ENCODE measurements at regions not wholly inside any gene's neighbourhood (a gene's known extent, or its start where the extent isn't known, plus 50 kb on each side); places are given as distances from the start of the nearest gene placed in this dataset.

DNA sequence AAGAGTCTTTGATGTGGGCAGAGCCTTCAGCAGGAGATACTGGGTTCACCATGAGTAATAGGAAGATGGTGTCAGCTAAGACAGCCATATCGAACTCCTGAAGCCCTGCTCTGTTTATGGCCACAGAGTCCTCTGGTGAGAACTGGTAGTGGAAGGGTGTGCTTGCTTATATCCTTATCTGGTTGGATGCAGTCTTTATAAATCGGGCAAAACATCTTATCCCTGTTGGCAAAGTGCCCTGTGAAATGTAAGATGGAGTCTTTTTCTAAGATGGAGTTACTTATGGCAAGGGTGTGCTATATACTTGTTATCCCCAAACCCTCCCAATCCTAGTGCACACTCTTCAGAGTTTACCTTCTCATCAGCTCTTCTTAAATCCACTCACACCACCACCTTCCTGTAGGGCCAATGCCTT, 190.8 kb upstream of the PARD3B start:
- H2AK5ac ChIP-seq (ENCODE audit: insufficient read length, low read length), result no peak overlapping the region
- no peak for DNase-seq
- H3K36me3 Mint-ChIP-seq (ENCODE audit: insufficient read depth in 1 of 3, low read depth in 3 of 3), result no peaks in the 10 kb centered on the region
- H3K27me3 ChIP-seq (ENCODE audit: insufficient read depth, low read length), result no peaks in the 10 kb centered on the region
- no peak overlapping the region for H2BK120ac ChIP-seq (ENCODE audit: low read depth, low read length, poor library complexity, severe bottlenecking)
- no peak overlapping the region for H2AFZ ChIP-seq (ENCODE audit: low read length)
- H2BK12ac ChIP-seq (ENCODE audit: insufficient read length, low read depth, low read length), result no peak overlapping the region
- no peak overlapping the region for H3K27ac Mint-ChIP-seq
- no peak overlapping the region for H3K18ac ChIP-seq (ENCODE audit: insufficient read length, low read depth, low read length)
- no peaks in the 10 kb centered on the region; a peak in 1 of 5 replicates for H3K9me3 Mint-ChIP-seq
- no peak overlapping the region for H2BK20ac ChIP-seq (ENCODE audit: low read depth, low read length, poor library complexity, severe bottlenecking)
- H3K27me3 Mint-ChIP-seq (ENCODE audit: low read depth), result no peaks in the 10 kb centered on the region
- no peak overlapping the region for H3K4me3 Mint-ChIP-seq
- no peak overlapping the region for H3K56ac ChIP-seq (ENCODE audit: insufficient read length, low read depth, low read length)
- H3T11ph ChIP-seq (ENCODE audit: low read length), result no peak overlapping the region
- no peak overlapping the region for H3K4me2 ChIP-seq (ENCODE audit: insufficient read depth, insufficient read length, low read length)
- H4K5ac ChIP-seq (ENCODE audit: insufficient read length, low read depth, low read length), result no peak overlapping the region
- H3K9ac ChIP-seq (ENCODE audit: extremely low read depth, insufficient read length, low read length), result no peak overlapping the region
- H2BK15ac ChIP-seq (ENCODE audit: low read depth, low read length), result no peak overlapping the region
- H4K8ac ChIP-seq (replicated peaks; ENCODE audit: insufficient read length, low read depth, low read length), result no peak overlapping the region
- no peaks in the 10 kb centered on the region for H3K23me2 ChIP-seq (ENCODE audit: insufficient read length, low read depth, low read length, poor library complexity, severe bottlenecking)
- H4K91ac ChIP-seq (ENCODE audit: insufficient read length, low read depth, low read length), result no peak overlapping the region
- no peak overlapping the region for H3K23ac ChIP-seq (ENCODE audit: insufficient read length, low read depth, low read length)
- no peak overlapping the region for H2BK5ac ChIP-seq (ENCODE audit: insufficient read length, low read length)
- no peaks in the 10 kb centered on the region for H4K20me1 ChIP-seq (ENCODE audit: control insufficient read depth, insufficient read depth, insufficient read length)
- TF ChIP-seq, protein P1, sequence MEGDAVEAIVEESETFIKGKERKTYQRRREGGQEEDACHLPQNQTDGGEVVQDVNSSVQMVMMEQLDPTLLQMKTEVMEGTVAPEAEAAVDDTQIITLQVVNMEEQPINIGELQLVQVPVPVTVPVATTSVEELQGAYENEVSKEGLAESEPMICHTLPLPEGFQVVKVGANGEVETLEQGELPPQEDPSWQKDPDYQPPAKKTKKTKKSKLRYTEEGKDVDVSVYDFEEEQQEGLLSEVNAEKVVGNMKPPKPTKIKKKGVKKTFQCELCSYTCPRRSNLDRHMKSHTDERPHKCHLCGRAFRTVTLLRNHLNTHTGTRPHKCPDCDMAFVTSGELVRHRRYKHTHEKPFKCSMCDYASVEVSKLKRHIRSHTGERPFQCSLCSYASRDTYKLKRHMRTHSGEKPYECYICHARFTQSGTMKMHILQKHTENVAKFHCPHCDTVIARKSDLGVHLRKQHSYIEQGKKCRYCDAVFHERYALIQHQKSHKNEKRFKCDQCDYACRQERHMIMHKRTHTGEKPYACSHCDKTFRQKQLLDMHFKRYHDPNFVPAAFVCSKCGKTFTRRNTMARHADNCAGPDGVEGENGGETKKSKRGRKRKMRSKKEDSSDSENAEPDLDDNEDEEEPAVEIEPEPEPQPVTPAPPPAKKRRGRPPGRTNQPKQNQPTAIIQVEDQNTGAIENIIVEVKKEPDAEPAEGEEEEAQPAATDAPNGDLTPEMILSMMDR (conservative IDR thresholded peaks at IDR 0.05), result no peak
- H3K4me1 ChIP-seq (ENCODE audit: insufficient read depth, low read length), result no peaks in the 10 kb centered on the region
- no CpG with 5 or more reads among the region's 2 CpGs for WGBS (ENCODE audit: extremely low coverage, insufficient read length, low lambda C conversion rate)
- peaks cover 0 to 4% of the 10 kb centered on the region in 2 experiments; a peak in 2 of 4 replicates for H3K4me1 Mint-ChIP-seq
- H3K27ac ChIP-seq (ENCODE audit: insufficient read length, low read depth, low read length), result no peak overlapping the region
- H3K14ac ChIP-seq (ENCODE audit: insufficient read depth, low read length), result no peak overlapping the region
- H3K4ac ChIP-seq (ENCODE audit: low read depth, low read length), result no peak overlapping the region
- H3K79me2 ChIP-seq (ENCODE audit: insufficient read depth, low read length), result no peaks in the 10 kb centered on the region
- H3K9me3 ChIP-seq (ENCODE audit: control insufficient read depth, low read depth, low read length), result no peaks in the 10 kb centered on the region
- no peaks in the 10 kb centered on the region for H3K79me1 ChIP-seq (ENCODE audit: insufficient read depth, low read depth, low read length, poor library complexity, severe bottlenecking)

Measured in H9 (cell line).